Nephron (organoid): ENCODE measurements at regions not wholly inside any gene's neighbourhood (a gene's known extent, or its start where the extent isn't known, plus 50 kb on each side); places are given as distances from the start of the nearest gene placed in this dataset.

ENCODE experiments used
- H3K27ac Mint-ChIP-seq, 3 experiments: 2 replicates each; pipeline ENCODE4 v1.8.0; 2020; ENCODE audit warnings: mixed read lengths in 3 of 3, mild to moderate bottlenecking in 2 of 3, moderate library complexity in 1 of 3
- H3K27me3 Mint-ChIP-seq: 2 replicates; pipeline ENCODE4 v1.8.0; 2021; ENCODE audit warnings: low read depth, mild to moderate bottlenecking, moderate library complexity, mixed read lengths
- H3K36me3 Mint-ChIP-seq: 2 replicates; pipeline ENCODE4 v1.8.0; 2020; ENCODE audit warnings: low read depth, mixed read lengths
- H3K4me1 Mint-ChIP-seq: 2 replicates; pipeline ENCODE4 v1.8.0; 2020; ENCODE audit warnings: mixed read lengths
- H3K4me3 Mint-ChIP-seq, 3 experiments: 2 replicates each; pipeline ENCODE4 v1.8.0; 2020; ENCODE audit warnings: mild to moderate bottlenecking in 3 of 3, mixed read lengths in 3 of 3, moderate library complexity in 2 of 3
- H3K9me3 Mint-ChIP-seq: 2 replicates; pipeline ENCODE4 v1.8.0; 2020; ENCODE audit warnings: mixed read lengths
- CTCF ChIP-seq, 3 experiments: fragments of 200-600 bp; sonication (generic); IDR thresholded peaks; one replicate each; pipeline ENCODE4 v1.5.0; 2021; ENCODE audit warnings: antibody characterized with exemption in 3 of 3; ENCODE audit not compliant: unreplicated experiment in 3 of 3

GRCh38 chr16:86765389-86766026 lies 187.2 kb downstream of the FOXL1 start:
- Mint-ChIP-seq H3K4me1 (peaks cover 19% of the 10 kb centered on the region), H3K9me3 (no peaks in the 10 kb centered on the region), H3K27me3 (peaks cover 80% of the 10 kb centered on the region), H3K27ac (peak overlapping the region in 2 of 3 experiments; percentile 57 to 84), H3K4me3 (no peak overlapping the region), H3K36me3 (no peaks in the 10 kb centered on the region)
- TF ChIP-seq CTCF (IDR thresholded peaks at IDR 0.05; ENCODE audit: unreplicated experiment in 3 of 3): no peak

- Mint-ChIP-seq H3K27ac (peak overlapping the region in 1 of 3 experiments; percentile 84), H3K4me1 (peaks cover 23% of the 10 kb centered on the region), H3K9me3 (no peaks in the 10 kb centered on the region), H3K27me3 (peaks cover 76% of the 10 kb centered on the region), H3K4me3 (no peak overlapping the region), H3K36me3 (no peaks in the 10 kb centered on the region)
- TF ChIP-seq CTCF (IDR thresholded peaks at IDR 0.05; ENCODE audit: unreplicated experiment in 3 of 3): no peak
These were observed 188.4 kb downstream of the FOXL1 start for GRCh38 chr16:86766700-86767099.

GRCh38 chr16:86768228-86768791 lies 190.0 kb downstream of the FOXL1 start:
- Mint-ChIP-seq H3K4me1 (peaks cover 31% of the 10 kb centered on the region), H3K36me3 (no peaks in the 10 kb centered on the region), H3K4me3 (no peak overlapping the region), H3K27ac (peak overlapping the region; percentile 67 to 90 (median 70)), H3K27me3 (peaks cover 70% of the 10 kb centered on the region), H3K9me3 (no peaks in the 10 kb centered on the region)
- TF ChIP-seq CTCF (IDR thresholded peaks at IDR 0.05; ENCODE audit: unreplicated experiment in 3 of 3): no peak

DNA sequence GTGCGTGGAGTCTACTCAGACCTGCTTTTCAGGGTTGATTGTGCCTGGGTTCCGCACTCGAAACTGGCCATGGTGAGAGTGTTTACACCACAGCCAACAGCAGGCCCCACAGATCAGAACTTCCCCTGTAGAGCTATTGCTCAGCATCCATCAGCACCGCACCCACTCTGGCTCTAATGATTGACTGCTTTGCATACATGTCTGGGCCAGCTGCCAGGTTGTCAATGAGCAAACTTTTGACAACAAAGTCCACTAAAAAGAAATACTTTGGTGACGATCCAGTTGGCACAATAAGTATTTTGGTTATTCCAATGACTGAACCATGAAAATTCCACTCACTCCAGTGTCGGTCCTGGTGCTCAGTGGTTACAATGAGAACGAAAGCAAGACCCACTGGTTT lies 190.7 kb downstream of the FOXL1 start:
- H3K4me3 Mint-ChIP-seq: peak overlapping the region in 1 of 3 experiments; percentile 33
- no peaks in the 10 kb centered on the region for H3K36me3 Mint-ChIP-seq
- H3K27ac Mint-ChIP-seq: peak overlapping the region; percentile 67 to 90 (median 70)
- H3K4me1 Mint-ChIP-seq: peaks cover 31% of the 10 kb centered on the region
- TF ChIP-seq CTCF (IDR thresholded peaks at IDR 0.05; ENCODE audit: unreplicated experiment in 3 of 3): no peak
- H3K9me3 Mint-ChIP-seq: no peaks in the 10 kb centered on the region
- H3K27me3 Mint-ChIP-seq: peaks cover 70% of the 10 kb centered on the region

DNA sequence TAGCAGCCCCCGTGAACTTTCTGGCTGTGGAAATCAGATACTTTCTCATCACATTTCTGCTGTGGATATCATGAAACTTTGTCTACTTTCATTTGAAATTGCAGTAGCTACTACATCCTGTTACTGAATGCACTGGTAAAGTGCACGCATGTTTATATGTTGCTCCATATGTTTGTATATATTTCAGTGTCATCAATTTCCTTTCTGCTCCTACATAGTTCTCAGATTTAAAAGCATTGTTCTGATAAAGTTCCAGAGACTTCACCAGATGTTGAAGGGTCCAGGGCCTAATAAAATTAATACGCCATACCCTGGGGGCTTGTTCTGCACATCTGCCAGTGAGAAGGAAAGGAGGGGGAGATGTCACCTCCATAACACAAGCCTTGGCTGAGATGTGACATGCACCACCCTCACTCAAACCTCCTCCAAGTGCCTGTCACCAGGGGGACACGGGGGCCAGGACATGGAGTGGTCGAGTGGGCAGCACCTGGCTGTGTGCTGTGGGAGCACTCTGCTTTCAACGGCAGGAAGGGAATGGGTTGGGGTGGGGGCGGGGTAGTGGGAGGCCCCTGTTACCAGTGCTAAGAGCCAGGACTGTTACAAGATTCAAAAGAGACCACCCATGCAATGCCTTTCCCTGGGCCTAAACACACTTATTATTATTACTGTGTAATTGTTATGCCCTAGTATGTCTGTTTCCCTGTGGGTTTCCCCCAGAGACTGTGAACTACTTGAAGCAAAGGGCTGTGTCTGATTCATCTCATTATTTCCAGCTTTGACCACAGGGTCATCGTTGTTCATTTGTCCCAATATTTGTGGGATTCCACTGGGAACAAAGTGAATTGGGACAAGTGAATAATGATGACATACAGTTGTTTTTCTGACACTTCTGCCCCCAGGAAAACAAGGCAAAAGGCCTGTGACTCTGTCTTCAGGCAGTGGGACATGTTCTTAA lies 193.4 kb downstream of the FOXL1 start:
- Mint-ChIP-seq H3K4me1 (peaks cover 36% of the 10 kb centered on the region), H3K9me3 (no peaks in the 10 kb centered on the region), H3K4me3 (no peak overlapping the region), H3K27ac (peak overlapping the region; percentile 73 to 96 (median 87)), H3K36me3 (no peaks in the 10 kb centered on the region), H3K27me3 (peaks cover 74% of the 10 kb centered on the region)
- TF ChIP-seq CTCF (IDR thresholded peaks at IDR 0.05; ENCODE audit: unreplicated experiment in 3 of 3): no peak
